ENCODE measurements at regions not wholly inside any gene's neighbourhood (a gene's known extent, or its start where the extent isn't known, plus 50 kb on each side); places are given as distances from the start of the nearest gene placed in this dataset.
A peak's percentile ranks its signal among the peaks of the same experiment; 100 is the strongest.
"Not testable (repeated sequence)": the region's sequence is repeated elsewhere in the genome, so short reads cannot be mapped to it uniquely, and the experiment has no call there.

DNA sequence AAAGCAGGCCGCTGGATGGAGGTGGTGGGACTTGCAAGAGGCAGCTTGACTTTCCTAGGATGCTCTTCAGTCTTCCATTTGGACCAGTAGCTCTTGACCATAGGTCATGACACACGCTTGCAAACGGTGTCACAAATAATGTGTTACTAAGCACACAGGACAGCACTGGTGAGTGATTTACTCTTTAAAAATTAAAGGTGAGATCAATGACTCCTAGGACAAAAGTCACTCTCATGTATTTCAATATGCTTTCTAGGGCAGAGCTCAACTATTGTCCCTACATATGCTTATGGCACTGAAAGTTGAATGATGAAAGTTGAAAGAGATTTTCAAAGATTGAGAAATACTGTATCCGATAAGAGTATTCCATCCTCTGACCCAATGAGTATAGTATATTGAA, 496.7 kb downstream of the EBF1 start:
- DNase-seq: no peak

- DNase-seq: no peak
Observed at GRCh38 chr5:158601118-158601517, 498.6 kb downstream of the EBF1 start.

GRCh38 chr5:158600679-158601078, 499.0 kb downstream of the EBF1 start:
- DNase-seq: no peak

DNA sequence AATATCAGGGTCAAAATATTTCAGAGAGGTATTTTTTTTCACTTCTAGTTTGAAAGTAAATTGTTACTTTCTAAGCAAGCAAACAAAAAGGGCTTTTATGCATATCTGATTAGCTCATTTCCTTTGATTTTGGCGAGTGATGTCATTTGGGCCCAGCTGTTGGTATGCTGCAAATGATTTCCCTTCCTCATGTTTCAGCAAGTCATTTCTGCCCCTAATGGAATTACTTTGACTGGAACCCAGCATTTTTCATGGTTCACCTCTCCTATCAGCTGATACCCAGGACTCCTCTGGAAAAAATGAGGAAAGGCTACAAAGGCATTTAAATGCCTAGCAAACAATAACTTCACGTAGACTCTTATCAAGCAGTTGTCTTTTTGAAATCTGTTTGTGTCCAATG, 500.6 kb downstream of the EBF1 start:
- peak; percentile 68 for DNase-seq

- no peak for DNase-seq
Observed at GRCh38 chr5:158594595-158595242, 505.0 kb downstream of the EBF1 start.

DNA sequence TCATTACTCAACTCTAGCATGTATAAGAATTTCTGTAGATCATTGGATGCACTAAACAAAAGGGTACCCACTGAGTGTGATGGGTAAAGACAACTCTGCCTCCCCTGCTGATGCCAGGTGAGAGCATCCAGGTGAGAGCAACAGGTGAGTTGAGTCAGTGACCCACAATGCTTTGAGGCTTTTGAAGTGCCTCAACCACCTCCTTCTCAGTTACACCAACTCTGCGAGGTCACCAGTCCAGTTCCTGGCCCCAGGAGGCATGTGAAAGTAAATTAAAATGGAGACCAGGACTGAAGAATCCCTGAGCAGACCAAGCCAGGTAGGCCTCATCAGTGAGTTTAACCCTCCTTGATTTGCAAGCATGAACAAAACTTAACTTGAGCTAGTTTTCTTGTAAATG, 505.8 kb downstream of the EBF1 start:
- no peak for DNase-seq

GRCh38 chr5:158591301-158591863, 508.3 kb downstream of the EBF1 start:
- DNase-seq: peak; percentile 77

- peak; percentile 38 for DNase-seq
Observed at GRCh38 chr5:158590746-158591300, 508.9 kb downstream of the EBF1 start.

GRCh38 chr5:158589939-158590338, 509.8 kb downstream of the EBF1 start:
- no peak for DNase-seq

DNA sequence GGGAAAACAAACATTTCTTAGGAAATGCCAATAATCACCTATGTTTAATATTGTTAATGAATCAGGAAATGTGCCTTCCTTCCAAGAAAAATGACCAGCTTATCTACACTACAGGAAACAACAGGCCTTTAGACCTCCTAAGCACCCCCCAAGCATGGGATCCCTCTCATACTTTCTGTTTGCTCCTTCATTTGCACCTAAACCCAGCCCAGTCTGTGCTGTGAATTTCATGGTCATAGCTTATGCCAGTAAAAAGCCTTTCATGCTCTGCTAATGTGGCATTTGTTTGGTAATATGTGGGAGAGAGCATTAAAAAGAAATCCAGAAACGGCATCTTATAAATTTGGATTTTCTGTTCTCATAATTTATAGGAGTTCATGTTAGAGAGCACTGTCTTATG, 511.1 kb downstream of the EBF1 start:
- no peak for DNase-seq

- no peak for DNase-seq
Observed at GRCh38 chr5:158586054-158586453, 513.7 kb downstream of the EBF1 start.

DNA sequence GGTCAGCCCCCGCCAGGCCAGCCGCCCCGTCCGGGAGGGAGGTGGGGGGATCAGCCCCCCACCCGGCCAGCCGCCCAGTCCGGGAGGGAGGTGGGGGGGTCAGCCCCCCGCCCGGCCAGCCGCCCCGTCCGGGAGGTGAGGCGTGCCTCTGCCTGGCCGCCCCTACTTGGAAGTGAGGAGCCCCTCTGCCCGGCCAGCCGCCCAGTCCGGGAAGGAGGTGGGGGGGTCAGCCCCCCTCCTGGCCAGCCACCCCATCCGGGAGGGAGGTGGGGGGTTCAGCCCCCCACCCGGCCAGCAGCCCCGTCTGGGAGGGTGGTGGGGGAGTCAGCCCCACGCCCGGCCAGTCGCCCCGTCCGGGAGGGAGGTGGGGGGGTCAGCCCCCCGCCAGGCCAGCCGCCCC, 517.0 kb downstream of the EBF1 start:
- not testable (repeated sequence) for DNase-seq

DNA sequence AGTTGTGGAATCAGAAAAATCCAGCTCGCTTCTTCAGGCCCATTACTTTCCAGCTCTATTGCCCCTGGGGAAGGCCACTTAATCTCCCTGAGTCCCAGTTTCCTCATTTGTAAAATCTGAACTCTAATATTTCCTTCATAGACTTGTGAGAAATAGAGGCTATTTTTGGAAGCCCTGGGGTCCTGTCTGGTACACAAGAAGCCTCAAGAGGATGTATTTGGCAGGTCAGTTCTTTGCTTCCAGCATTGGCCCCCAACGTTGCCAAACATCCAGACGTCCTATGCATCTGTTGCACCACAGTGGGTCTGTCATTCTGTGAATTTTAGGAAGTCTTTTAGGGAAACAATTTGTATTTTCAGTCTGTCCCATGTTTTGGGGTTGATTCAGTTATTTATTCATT, 525.9 kb downstream of the EBF1 start:
- no peak for DNase-seq

- no peak for DNase-seq
Observed at GRCh38 chr5:158570502-158570901, 529.2 kb downstream of the EBF1 start.

DNA sequence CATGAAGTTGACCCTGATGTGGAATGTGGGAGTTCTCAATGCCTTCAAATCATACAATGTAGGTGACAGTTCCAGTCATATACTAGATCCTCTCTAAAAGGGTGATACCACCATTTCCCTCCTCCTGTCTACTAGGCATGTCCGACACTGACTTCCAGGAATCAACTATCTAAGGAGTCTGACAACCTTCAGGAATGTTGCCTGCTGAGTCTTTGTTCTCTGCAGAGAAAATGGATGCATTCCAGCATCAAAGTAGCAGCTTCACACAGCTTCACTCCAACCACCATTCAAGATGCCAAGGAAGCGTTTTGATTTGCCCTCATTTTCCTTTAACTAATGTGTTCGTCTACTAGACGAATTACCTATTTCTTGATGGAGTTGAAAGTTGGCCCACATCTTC, 530.2 kb downstream of the EBF1 start:
- no peak for DNase-seq

DNA sequence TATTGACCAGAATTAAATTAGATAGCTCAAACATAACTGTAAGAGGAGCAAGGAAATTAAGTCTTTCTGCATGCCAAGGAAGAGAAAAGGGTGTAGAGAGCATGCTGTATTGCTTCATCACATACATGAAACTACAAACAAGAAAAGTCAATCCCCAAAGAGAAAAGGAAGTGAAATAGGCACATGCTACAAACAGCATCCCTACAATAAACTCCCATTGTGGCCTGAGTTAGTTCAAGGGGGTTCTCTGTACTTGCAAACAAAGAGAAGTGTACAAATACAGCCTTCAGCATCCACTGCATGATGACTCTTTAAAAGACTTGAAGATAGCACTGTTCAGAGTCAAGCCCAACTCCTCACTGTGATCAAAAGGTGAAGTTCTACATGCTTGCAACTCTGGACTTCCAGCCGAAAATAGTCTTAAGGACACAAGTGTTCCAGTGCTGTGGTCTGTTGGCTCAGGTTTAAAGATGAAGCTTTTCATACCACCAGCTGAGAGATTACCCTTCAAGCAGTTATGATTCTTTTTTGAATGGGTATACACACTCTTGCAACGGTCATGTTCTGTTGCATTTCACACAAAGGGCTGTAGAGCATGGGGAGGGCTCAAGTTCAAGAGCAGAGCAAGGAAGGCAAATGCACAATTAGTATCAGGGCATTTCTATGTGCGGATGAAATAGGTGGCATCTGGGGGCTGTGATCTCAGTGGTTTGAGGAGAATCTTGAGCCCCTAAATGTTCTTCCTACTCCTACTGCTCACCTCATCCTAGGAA, 534.5 kb downstream of the EBF1 start:
- no peak for DNase-seq

DNA sequence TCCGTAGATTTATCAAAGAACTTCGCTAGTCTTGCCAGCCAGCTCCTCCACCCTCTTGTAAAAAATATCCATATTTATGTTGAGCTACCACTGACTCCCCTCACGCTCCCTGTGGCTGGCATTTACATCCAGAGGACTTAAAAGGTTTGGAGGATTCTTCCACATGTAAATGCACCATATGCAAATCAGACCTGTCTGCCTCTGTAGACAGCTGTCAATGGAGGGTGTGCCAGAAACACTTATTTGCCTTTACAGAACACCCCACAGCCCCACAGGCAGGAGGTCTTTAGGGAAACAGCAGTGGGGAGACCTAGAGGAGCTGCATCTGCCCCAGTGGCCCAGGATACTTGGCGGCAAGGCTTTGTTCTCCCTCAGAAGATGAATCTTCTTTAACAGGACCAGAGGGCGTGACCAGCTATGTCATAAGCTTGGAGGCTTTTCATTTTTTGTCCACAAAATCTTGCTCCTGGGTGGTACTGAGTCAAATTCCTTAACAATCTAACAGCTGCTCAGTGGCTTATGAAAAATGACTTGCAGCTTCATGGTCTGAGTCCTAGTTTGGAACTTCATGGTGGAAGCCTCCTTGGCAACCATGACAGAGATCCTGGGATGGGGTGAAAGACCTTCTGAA, 535.8 kb downstream of the EBF1 start:
- no peak for DNase-seq

DNA sequence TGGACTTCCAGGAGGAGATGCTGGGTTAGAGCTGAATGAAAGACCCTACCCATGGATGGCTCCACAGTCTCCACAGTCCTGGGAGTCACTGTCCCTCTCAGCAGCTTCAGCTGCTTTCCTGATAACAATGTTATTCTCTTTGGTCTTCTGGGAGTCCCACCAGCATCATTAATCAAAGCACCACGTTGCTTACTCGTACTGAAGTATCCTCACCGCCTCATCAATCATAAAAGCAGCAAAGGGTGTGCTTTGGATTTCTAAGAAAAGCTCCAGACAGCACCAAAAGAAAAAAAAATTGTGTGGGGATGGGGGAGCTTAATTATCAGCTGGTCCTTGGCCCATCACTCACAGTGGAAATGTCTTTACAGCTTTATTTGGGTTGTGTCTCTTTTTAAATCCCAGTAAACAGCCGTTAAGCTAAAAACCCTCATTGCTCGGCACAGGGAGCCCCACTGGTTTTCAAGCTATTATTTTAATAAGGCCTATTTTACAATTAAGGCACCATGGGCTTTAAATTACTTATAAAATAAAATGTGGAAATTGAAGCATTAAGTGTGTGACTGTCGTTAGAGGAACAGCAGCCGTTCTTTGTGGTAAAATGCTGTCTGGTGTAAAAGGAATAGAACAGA, 538.0 kb downstream of the EBF1 start:
- no peak for DNase-seq

DNA sequence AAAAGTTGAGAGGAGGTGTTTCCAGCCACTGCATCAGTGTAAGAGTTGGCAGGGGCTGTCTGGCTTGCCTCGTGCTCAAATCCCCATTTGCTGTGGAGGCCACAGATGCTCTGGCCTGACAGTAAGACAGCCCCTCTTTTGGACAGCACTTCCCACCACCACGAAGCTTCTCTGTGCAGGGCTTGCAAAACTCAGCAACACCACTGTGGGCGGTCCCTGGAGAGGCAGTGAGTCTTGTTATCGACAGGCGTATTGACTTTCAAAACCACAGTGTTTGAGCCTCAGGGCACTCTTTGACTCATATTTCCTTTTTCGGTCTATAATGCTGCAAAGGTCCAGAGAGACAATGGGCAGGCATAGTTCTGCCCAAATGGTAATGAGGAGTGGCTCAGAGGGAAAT, 539.5 kb downstream of the EBF1 start:
- no peak for DNase-seq

- DNase-seq: no peak
Observed at GRCh38 chr5:158559643-158560042, 540.1 kb downstream of the EBF1 start.

DNA sequence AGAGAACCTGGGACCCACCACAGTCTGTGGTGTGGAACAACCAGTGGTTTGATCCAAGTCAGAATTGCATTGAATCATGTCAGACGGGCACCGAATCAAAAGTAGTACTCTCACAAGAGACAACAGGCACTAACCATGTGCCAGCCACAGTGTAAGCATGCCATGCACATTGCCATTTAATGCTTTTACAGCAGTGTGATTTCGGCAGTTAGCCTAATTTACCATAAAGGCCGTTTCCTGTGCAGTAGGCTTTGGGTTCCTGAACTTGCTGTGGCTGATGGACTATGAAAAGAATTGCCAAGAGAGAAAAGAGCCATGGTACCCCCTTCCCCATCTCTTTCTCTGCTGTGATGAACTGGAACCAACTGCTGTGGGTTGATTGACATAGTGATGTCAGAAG, 540.6 kb downstream of the EBF1 start:
- no peak for DNase-seq

- DNase-seq: no peak
Observed at GRCh38 chr5:158553962-158554336, 545.8 kb downstream of the EBF1 start.

All from tongue (tissue), 1 donor.